ENCODE measurements at regions not wholly inside any gene's neighbourhood (a gene's known extent, or its start where the extent isn't known, plus 50 kb on each side); places are given as distances from the start of the nearest gene placed in this dataset.
"Not testable (repeated sequence)": the region's sequence is repeated elsewhere in the genome, so short reads cannot be mapped to it uniquely, and the experiment has no call there.

DNA sequence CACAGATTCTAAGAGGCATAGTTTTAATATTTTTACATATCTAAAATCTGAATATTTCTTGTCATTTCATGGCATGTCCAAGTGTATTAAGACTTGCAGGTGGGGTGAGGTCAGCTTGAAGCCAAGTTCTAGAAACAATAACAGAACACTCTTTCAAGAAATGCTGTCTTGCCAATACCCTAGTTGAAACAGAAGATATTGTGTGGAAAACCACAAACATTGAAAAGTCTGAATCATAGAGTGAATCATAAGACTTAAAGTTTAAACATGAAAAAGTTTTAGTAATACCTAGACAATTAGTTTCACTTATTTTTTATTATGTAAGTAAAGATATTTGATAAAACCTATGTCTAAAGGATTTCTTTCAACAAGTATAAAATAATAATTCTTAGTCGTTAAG lies 191.5 kb upstream of the CAND1 start:
- no peak for DNase-seq (ENCODE audit: low read depth)

DNA sequence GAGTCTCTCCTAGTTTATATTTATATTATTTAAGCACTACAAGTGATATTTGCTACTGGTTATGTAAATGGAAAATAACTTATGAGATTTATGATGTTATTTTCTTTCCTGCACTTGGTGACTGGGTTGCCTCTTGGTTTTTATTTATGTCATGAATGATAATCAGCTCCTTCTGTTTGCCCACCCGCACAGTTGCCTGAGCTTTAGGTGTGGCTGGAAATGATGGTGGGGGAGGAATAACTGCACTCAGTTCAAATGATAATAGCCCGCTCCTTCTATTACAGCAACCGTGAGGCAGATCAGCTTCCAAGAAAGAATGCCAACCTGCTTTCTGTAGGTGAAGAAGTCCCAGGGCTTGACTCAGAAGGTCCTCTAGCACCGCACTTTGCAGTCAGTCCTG lies 190.2 kb upstream of the CAND1 start:
- no peak for DNase-seq (ENCODE audit: low read depth)

DNA sequence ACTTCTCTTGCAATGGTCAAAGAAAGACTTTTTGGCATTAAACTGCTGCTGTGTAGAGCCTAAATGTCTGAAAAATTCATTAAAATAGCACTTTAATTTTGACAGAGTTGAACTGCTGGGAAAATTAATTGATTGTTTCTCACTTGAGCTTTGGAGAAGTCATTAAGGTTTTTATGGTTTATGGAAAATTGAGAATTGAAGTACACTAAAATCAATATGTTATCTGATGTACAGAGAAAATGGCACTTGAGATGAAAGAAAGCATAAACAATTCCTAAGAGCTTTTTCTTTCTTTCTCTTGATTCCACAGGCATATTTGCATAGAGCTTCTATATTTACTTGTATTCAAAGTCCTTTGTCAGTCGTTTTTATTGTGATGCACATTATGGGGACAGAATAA lies 188.5 kb upstream of the CAND1 start:
- DNase-seq (ENCODE audit: low read depth): no peak

DNA sequence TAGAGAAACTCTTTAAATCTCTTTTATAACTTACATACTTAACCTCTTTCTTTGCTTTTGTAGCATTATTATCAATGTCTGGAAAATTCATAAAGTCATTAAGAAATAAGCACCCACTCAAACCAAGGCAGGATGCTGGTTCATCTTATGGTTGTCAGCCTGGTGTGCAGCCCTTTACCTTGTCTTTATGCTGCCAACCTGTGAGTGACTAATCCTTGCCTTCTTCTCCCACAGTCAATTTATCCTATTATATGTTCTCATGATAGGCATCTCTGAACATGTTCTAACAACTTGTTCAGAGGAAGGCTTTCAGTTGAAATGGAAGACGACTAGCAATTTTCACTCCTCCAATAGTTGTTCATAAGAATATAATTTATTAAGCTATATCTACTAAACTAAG lies 186.9 kb upstream of the CAND1 start:
- no peak for DNase-seq (ENCODE audit: low read depth)

DNA sequence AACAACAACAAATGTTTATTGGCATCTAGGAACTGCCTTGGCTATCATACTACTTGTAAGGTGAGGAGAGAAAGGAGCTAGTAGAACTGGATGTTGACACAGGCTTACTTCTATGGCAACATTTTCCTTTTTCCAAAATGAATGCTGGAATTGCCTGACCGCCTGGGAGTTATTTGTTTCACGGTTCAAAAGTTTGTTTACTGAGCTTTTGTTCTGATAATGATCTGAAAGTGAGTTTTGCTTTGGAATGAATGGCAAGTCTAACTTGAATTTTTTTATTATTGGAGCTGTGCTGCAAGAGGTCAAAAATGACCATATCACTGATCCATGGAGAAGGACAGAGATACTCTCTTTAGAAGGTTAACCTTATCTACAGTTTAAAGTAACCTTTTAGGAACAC lies 183.5 kb upstream of the CAND1 start:
- no peak for DNase-seq (ENCODE audit: low read depth)

DNA sequence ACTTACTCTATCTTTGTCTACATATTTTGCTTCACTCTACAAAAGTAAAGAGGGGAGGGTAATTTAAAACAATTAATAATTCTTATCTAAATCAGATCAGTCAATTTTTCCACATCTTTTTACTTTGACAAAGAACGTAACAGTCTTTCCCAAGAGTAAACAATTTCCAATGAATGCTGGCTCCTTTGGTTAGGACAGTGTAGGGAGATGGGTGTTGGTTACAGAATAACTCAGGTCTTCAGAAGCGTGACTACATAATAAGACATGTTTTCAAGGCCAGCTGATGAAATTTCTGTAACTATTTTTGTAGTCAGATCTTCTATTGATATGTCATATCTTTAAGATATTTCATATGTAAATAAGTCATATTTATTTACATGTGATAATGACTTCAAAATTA lies 183.0 kb upstream of the CAND1 start:
- DNase-seq (ENCODE audit: low read depth): no peak

DNA sequence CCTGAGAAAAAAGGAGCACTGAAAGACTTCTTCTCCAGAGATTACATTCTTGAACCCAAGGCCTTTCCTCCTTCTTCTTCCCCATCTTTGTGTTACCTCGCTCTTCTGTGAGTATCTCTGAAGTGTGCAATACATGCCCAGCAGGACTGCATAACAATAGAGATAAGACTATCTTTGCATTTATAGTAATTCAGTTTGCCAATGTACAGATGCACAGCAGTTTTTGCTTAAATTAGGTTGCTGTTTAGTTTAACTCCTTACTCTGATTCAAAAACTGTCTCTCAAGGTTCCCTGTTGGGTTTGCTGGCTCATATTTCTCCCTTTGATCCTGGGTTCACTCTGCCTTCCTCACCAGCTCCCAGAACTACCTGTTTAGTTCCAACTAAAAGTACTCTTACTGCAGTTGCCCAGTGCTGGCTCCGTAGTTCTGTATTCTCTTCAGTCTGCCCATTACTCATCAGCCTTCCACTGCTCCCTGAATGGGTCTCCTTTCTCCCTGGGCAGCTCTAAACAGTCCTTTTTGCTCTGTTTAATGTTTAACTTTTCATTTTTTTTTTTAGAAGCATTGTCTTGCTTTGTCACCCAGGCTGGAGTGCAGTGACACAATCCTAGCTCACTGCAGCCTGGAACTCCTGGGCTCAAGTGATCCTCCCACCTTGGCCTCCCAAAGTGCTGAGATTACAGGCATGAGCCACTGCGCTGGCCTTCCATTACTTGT lies 180.6 kb upstream of the CAND1 start:
- no peak for DNase-seq (ENCODE audit: low read depth)

DNA sequence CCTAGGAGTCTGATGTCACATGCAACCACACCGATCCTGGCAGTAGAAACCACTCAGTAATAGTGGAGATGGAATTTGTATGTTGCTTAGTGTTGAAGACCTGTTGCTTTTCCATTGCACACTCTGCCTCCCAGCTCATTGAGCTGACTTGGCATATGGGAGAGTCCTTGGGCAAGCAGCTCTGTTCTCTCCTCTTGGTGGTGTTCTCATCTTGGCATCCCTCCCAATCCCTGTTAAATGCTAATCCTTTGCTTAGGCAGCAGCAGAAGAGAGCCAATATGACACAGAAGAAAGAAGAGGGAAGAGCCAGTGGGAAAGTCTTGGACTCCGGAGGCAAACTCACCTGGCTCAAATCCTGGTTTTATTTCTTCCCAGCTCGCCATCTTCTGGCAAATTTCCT lies 178.0 kb upstream of the CAND1 start:
- no peak for DNase-seq (ENCODE audit: low read depth)

DNA sequence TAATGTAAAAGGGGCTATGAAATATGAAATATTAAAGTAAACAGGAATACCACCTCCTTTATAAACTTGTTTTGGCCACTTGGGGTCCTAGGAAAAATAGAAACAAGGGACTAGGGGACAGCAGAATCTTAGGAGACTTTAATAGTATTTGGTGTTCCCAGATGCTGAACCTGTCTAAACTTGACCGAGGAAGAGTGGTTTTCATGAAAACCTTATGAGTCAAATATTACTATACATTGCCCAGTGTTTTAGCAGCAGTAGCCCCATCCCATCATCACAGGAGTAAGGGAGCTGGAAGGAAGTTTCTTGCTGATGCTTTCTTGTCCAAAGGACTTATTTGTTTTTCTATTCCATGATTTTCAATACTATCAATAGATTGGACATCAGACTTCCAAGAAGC lies 177.5 kb upstream of the CAND1 start:
- DNase-seq (ENCODE audit: low read depth): no peak

DNA sequence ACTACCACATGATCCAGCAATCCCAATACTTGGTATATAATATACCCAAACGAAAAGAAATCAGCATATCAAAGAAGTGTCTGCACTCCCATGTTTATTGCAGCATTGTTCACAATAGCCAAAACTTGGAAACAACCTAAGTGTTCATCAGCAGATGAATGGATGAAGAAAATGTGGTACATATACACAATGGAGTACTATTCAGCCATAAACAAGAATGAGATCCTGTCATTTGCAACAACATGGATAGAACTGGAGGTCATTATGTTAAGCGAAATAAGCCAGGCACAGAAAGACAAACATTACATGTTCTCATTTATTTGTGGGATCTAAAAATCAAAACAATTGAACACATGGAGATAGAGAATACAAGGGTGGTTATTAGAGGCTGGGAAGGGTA lies 176.2 kb upstream of the CAND1 start:
- DNase-seq (ENCODE audit: low read depth): not testable (repeated sequence)

DNA sequence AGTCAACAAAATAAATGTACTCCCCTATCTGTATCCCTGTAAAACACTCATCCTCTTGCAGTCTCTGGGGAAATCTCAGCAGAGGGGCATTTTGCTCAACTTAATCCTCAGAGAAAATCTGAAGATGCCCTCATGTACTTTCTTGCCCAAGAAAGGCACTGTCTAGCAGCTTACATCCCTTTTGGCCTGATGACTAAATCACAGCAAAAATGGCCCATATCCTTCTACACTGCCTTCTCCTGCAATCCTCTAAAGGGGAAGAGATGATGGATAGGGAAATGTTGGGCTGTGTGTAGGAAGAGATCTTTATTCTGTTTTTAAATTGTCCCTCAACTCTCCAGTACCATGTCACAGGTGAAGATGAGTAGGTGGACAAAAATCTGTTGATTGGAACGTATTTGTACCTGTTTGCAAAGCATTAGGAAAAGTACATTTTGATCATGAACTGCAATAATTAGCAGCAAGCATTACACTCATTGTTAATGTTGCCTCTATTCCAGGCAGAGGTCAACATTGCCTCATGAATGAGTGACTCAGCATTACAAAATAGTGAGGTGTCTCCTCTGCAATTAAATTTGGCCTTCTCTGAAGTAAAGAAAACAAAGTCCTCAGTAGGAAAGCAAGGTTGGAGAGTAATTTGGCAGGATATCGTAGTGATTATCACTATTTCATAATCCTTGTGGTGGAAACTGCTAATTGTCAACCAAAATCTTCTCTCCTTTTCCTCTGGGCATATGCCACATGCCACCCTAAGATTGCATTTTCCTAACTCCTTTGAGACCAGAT lies 172.4 kb upstream of the CAND1 start:
- peak; percentile 3 for DNase-seq (ENCODE audit: low read depth)

DNA sequence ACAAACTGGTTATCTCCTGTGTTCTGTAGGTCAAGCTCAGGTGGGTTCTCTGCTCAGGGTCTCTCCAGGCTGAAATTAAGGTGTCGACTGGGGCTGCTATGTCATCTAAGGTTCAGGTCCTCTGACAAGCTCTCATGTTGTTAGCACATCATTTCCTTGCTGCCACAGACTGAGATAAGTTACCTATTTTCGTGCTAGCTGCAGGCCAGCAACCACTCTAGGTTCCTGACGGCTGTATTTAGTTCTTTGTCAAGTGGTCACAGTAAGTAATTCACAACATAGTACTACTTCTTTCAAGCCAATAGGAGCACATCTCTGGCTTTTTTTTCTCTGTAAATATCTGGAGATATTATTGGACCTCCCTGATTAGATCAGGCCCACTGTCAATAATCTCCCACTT lies 169.3 kb upstream of the CAND1 start:
- DNase-seq (ENCODE audit: low read depth): no peak

DNA sequence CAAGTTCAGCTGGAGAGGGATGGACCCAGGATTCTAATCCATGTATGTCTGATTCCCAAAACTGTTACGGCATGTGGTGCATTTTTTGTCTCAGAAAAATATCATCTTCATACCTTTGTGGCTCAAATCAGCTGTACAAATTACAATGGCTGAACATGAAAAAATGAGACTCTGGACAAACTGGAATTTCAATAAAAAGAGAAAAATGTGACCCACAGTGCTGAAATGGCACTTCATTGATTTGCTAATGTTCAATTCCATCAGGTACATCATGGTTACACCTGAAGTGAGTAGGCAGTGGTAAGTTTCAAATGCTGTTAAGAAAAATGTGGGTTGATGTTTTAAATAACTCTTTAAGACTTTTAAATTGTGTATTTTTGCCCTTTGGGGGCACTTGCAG lies 165.6 kb upstream of the CAND1 start:
- DNase-seq (ENCODE audit: low read depth): no peak

DNA sequence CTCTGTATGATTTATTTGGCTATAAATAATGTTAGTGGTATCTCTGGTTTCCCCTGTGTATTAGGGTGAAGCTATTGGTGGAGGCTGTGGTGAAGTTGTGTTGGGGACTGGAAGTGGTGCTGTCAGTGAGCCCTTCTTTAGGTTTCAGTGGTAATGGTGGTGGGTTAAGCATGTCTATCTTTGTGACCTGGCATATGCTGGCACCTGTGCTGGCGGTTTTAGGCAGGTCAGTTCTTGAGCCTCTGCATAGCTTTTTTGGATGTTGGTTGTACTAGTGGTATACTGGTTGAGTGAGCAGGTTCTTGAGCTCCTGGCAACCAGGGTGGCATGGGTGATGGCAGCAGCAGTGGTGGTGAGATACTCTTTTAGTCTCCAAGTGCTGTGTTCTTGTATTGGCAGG lies 161.9 kb upstream of the CAND1 start:
- DNase-seq (ENCODE audit: low read depth): no peak

DNA sequence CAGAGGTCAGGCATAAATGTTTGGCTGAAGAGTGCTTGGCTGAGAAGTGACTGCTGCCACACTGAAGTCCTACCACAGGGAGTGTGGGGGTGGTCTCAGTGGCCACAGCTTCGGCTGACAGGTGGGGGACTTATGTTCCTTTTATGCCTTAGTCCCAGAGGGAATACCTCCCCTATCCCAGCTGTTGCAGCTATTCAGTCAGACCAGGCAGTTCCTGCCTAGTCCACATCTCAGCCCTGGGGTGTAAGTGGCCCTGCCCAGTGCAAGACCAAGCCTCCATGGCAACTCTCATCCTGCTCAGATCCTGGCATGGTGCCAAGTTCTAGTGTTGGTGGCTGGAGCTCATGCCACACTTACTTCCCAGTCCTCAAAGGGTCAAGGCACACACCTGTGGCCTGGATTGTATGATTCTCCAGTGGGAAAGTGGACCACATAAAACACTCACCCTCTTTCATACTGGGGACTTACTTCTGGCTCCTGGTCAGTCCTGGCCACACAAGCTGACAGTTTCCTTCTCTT lies 161.3 kb upstream of the CAND1 start:
- no peak for DNase-seq (ENCODE audit: low read depth)

DNA sequence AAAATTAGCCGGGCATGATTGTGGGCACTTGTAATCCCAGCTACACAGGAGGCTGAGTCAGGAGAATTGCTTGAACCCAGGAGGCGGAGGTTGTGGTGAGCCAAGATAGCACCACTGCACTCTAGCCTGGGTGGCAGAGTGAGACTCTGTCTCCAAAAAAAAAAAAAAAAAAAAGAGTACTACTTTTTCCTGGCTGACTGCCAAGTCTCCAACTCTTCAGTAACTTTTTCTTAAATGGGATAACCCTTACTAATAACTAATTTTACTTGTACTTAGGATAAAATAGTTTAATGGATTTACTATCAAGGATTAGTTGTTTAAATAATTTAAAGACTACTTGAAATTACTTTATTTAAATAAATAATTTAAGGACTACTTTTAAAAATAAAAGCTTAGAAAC lies 158.8 kb upstream of the CAND1 start:
- not testable (repeated sequence) for DNase-seq (ENCODE audit: low read depth)

DNA sequence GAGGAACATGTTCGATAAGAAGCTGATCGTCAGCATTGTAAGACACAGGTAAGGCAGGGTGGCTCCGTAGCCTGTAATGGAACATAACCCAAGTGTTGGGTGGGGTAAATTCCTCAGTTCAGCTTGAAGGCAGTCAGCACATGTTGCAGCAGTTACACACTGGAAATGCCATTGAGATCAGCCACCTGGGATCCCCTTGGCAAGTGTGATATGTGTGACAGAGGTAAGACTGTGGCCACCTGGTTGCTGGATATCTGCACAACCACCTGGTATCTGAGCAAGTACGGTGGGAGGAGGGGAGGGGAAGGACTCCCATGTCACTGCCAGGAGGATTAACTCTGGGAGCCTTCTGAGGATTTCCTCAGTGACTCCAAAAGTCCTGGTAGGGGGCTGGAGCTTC lies 158.0 kb upstream of the CAND1 start:
- no peak for DNase-seq (ENCODE audit: low read depth)

DNA sequence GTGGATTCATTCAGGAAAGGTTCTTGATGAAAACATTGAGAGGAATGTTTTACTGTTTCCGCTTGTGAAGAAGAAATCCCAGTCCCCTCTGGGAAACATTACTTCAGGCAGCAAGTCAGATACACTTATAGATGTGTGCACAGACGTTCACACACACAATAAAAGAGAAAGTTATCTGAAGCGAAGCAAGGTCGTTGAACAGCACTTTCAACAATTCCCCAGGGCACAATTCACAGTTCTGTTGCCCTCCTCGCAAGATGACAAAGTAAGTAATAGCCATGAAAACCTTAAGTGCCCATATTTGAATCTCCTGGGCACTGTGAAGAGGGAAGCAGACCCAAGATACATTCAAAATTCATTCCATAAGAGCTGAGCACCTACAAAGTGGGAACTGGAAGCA lies 156.6 kb upstream of the CAND1 start:
- DNase-seq (ENCODE audit: low read depth): no peak

DNA sequence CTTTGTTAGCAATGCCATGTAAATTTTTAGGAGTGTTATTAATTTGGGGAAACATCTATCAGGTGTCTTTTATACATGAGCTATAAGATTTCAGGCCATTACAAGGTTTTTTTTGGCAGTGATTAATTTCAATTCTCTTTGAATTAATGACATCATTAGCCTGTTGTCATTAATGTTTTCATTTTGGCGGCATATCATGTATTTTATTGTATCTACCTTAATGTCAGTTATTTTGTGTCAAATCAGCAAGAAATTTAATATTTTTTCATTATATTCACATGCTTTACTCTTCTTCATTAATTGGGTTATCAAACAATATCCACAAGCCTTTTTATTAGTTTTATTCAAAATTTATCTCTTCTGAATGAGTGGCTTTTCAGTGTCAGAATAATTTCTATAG lies 153.0 kb upstream of the CAND1 start:
- DNase-seq (ENCODE audit: low read depth): no peak

DNA sequence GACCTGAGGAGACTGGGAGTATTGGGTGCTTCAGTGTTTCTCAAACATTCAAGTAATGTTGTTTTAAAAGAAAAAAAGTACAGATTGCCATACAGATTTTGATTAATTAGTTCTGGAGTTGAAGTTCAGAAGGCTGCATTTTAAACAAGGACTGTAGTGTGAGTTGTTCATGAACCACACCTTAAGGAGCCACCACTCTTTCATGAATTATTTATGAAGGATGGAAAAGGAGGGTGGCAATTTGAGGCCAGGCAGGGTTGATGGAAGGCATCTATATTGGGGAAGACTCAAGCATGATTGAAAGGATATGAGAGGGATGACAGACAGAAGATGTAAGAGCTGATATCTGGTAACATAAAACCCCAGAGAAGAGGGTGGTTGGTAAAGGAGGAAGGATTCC lies 146.6 kb upstream of the CAND1 start:
- no peak for DNase-seq (ENCODE audit: low read depth)

DNA sequence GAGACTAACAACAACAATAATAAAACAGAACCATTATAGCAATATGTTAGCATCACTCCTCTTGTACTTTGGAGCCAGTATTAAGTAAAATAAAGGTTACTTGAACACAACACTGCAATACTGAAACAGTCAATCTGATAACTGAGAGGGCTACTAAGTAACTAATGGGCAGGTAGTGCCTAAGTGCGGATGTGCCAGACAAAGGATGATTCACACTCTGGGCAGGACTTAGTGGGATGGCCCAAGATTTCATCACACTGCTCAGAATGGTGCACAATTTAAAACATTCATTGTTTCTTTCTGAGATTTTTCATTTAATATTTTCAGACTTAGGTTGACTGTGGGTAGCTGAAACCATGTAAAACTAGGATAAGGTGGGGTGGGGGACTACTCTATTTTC lies 131.9 kb upstream of the CAND1 start:
- DNase-seq (ENCODE audit: low read depth): no peak

DNA sequence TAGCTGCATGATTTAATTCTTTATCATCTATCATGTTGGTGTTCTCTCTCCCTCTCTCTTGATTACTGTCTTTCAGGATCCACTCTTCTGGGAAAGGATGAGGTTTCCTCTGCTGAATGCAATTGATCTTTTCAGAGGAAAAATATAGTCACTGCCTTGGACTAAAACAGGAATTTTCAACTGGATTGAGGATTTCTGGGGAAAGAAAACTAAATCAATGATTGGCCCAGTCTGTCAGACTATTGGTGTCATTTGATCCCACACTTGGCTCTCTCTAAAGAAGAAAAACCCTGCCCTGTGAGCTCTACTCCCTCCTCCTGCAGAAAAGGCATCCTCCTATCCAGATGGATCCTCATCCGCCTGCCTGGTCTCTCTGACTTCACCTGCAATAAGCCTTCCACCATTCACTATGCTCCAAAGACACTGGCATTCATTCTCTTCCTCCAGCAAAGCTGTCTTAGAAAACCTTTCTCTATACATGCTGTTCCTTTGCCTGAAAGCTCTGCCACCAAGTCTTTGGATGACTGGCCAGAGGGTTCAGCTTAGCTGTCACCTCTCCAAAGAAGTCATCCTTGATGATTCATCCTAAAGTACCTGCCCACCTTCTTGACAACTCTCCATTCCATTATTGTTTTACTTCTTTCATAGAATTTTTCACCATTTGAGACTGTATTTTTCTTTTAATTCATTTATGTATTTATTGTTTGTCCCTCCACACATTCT lies 127.7 kb upstream of the CAND1 start:
- DNase-seq (ENCODE audit: low read depth): no peak

DNA sequence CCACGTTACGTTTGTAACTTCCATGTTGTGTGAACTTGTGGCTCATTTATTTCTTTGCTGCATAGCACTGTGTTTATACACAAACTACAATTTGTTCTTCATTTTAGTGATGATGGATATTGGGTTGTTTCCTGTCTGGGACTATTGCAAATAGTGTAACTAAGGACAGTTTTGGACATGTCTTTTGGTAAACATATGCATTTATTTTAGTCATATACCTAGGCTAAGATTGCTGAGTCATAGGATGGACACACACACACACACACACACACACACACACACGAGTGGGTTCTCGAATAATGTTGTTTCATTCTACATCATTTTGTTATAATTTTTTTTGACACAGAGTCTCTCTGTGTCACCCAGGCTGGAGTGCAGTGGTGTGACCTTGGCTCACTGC lies 123.5 kb upstream of the CAND1 start:
- DNase-seq (ENCODE audit: low read depth): no peak

Data from GM04504 (cell line).